ENCODE measurements at regions not wholly inside any gene's neighbourhood (a gene's known extent, or its start where the extent isn't known, plus 50 kb on each side); places are given as distances from the start of the nearest gene placed in this dataset.

DNA sequence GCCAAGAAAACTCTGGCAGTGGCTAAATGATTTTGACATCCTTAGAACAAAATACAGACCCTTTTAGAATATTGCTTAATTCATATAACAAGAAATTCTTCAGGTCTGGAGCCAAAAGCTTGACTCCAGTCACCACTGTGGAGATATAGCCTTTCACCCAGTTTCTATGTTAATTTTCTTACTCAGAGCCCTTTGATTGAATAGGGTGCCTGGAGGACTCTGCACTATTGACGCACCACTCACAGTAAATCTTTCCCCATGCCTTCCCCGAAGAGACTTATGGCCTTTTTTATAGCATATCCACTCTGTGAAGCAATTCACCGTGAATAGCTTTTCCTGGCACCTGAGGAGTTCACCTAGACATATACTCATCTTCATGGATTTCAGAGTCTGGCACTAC lies 613.8 kb downstream of the ZWINT start (continued):
- no peak for TF ChIP-seq TCF12 (IDR thresholded peaks at IDR 0.05; ENCODE audit: low read depth, low read length)

DNA sequence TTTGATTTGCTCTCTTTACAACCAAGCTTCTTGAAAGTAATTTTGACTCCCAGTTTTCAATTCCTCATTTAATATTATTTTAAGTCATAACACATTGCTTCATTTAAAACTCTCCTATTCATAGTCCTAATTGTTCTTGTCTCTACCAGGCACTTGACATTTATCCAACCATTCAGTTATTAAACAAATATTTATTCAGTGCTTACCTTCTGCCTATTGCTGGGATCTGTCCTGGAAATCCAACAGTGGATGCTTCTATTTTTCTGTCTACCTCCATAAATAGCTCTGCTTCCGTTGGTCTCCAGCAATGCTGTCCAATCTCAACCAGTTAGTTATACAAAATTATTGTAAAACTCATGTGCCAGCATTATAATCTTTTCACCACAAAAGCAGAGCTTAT lies 615.1 kb downstream of the ZWINT start:
- BruUV-seq (replicated peaks) = no TSS peak
- Histone ChIP-seq H3K27ac (ENCODE audit: control insufficient read depth, insufficient read depth) (no peak overlapping the region), H3K4me1 (ENCODE audit: control insufficient read depth, insufficient read depth, low read length) (no peaks in the 10 kb centered on the region), H3K9ac (ENCODE audit: control insufficient read depth, insufficient read depth, low read length) (no peak overlapping the region), H3K4me3 (no peak overlapping the region), H3K79me2 (ENCODE audit: control insufficient read depth, insufficient read depth, low read length) (no peaks in the 10 kb centered on the region), H3K4me2 (ENCODE audit: control insufficient read depth, insufficient read depth) (no peak overlapping the region), H3K36me3 (ENCODE audit: control insufficient read depth in 2 of 2, insufficient read depth in 2 of 2, low read length in 1 of 2) (no peaks in the 10 kb centered on the region), H3K9me3 (replicated peaks; ENCODE audit: control insufficient read depth, insufficient read depth, low read length) (no peaks in the 10 kb centered on the region), H2AFZ (ENCODE audit: control insufficient read depth, low read depth, low read length) (no peak overlapping the region), H4K20me1 (ENCODE audit: control insufficient read depth, insufficient read depth) (no peaks in the 10 kb centered on the region), H3K27me3 (replicated peaks in 1 of 2; ENCODE audit: control insufficient read depth in 2 of 2, insufficient read depth in 2 of 2, low read length in 1 of 2) (no peaks in the 10 kb centered on the region)
- ChIA-PET CTCF (no interaction called here), RAD21 (ENCODE audit: unreplicated experiment) (no interaction called here), POLR2A (no interaction called here), SMC1A (ENCODE audit: uncharacterized antibody, unreplicated experiment) (no interaction called here)
- WGBS (ENCODE audit: insufficient coverage, insufficient replicate concordance, low lambda C conversion rate, missing lambda C conversion rate) = 0% methylated on average over 1 of the region's 1 CpG
- in situ Hi-C loops (cut with MboI) = loop anchor here (10.0 kb wide), 1 partner anchor 651 kb away; no protein-coding TSS in a partner anchor
- DNase-seq (ENCODE audit: low read depth, low spot score) (no peak), FAIRE-seq (no peak), ATAC-seq (no peak)
- TF ChIP-seq CHD1 (IDR thresholded peaks at IDR 0.05; ENCODE audit: low read depth, low read length) (no peak), SREBF2 (IDR thresholded peaks at IDR 0.05; ENCODE audit: low read length) (no peak), HDAC2 (IDR thresholded peaks at IDR 0.05) (no peak)
- intact Hi-C loops (cut with micrococcal nuclease; ENCODE audit: unreplicated experiment) = loop anchor here (10.0 kb wide), 1 partner anchor 651 kb away; no protein-coding TSS in a partner anchor

- ChIA-PET POLR2A (no interaction called here), SMC1A (ENCODE audit: uncharacterized antibody, unreplicated experiment) (no interaction called here), CTCF (no interaction called here), RAD21 (ENCODE audit: unreplicated experiment) (no interaction called here)
- no peaks in the 10 kb centered on the region for H3K4me1 ChIP-seq (ENCODE audit: control insufficient read depth, insufficient read depth, low read length)
- intact Hi-C loops (cut with micrococcal nuclease; ENCODE audit: unreplicated experiment) (loop anchor here (10.0 kb wide), 1 partner anchor 648 kb away; no protein-coding TSS in a partner anchor), in situ Hi-C loops (cut with MboI) (loop anchor here (10.0 kb wide), 1 partner anchor 648 kb away; no protein-coding TSS in a partner anchor)
- ATAC-seq (no peak; the same call in 2 of the 3 replicates), DNase-seq (ENCODE audit: low read depth, low spot score) (no peak), FAIRE-seq (no peak)
- no TSS peak for BruUV-seq (replicated peaks)
- no peak overlapping the region for H3K4me2 ChIP-seq (ENCODE audit: control insufficient read depth, insufficient read depth)
- no peak overlapping the region for H3K4me3 ChIP-seq
- no peak for TF ChIP-seq CEBPZ (IDR thresholded peaks at IDR 0.05; ENCODE audit: low read depth, low read length)
- TF ChIP-seq SPI1 (IDR thresholded peaks at IDR 0.05; ENCODE audit: borderline replicate concordance, insufficient read depth, low read depth, low read length) = peak; percentile 50; the same call in 1 of the 2 replicates
- TF ChIP-seq HCFC1 (IDR thresholded peaks at IDR 0.05; ENCODE audit: low read length) = no peak
- TF ChIP-seq IKZF1 (conservative IDR thresholded peaks at IDR 0.05) = no peak
- no peak for TF ChIP-seq NR2F1 (conservative IDR thresholded peaks at IDR 0.05)
- H3K9me3 ChIP-seq (replicated peaks; ENCODE audit: control insufficient read depth, insufficient read depth, low read length) = no peaks in the 10 kb centered on the region
- WGBS (ENCODE audit: insufficient coverage, insufficient replicate concordance, low lambda C conversion rate, missing lambda C conversion rate) = 41% methylated on average over 2 of the region's 2 CpGs
- no peaks in the 10 kb centered on the region for H3K36me3 ChIP-seq (ENCODE audit: control insufficient read depth in 2 of 2, insufficient read depth in 2 of 2, low read length in 1 of 2)
- no peak overlapping the region for H3K27ac ChIP-seq (ENCODE audit: control insufficient read depth, insufficient read depth)
- H3K9ac ChIP-seq (ENCODE audit: control insufficient read depth, insufficient read depth, low read length) = no peak overlapping the region
- H4K20me1 ChIP-seq (ENCODE audit: control insufficient read depth, insufficient read depth) = no peaks in the 10 kb centered on the region
- no peaks in the 10 kb centered on the region for H3K27me3 ChIP-seq (replicated peaks in 1 of 2; ENCODE audit: control insufficient read depth in 2 of 2, insufficient read depth in 2 of 2, low read length in 1 of 2)
- no peak overlapping the region for H2AFZ ChIP-seq (ENCODE audit: control insufficient read depth, low read depth, low read length)
- no peaks in the 10 kb centered on the region for H3K79me2 ChIP-seq (ENCODE audit: control insufficient read depth, insufficient read depth, low read length)
These were observed 618.6 kb downstream of the ZWINT start for GRCh38 chr10:55742487-55742886.
